ENCODE measurements at regions not wholly inside any gene's neighbourhood (a gene's known extent, or its start where the extent isn't known, plus 50 kb on each side); places are given as distances from the start of the nearest gene placed in this dataset.

DNA sequence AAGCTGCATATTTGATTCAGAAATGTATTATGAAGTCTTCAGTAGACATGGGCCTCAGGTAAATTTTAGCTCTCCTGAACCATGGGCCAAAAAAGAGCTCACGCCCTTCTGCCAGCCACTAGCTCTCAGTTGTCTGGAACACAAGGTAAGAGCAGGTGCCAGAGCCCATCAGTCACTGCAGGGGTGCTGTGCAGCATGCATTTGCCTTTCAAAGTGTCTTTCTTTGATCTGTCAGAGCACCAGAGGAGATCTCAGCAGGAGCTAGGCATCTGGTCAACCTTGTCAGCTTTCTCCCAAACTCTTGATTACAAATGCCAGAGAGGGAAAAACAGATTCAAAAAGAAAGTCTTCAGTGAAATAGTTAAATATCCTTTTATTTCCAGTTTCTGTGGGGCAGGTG, 332.3 kb downstream of the COL11A1 start:
- Mint-ChIP-seq H3K9me3 (ENCODE audit: low read depth, unreplicated experiment) (no peaks in the 10 kb centered on the region), H3K4me1 (ENCODE audit: low read depth, unreplicated experiment) (no peaks in the 10 kb centered on the region), H3K27ac (ENCODE audit: unreplicated experiment) (no peak overlapping the region), H3K27me3 (ENCODE audit: unreplicated experiment) (no peaks in the 10 kb centered on the region), H3K4me3 (ENCODE audit: low read depth, unreplicated experiment) (no peak overlapping the region), H3K36me3 (ENCODE audit: insufficient read depth, unreplicated experiment) (no peaks in the 10 kb centered on the region)
- intact Hi-C loops (cut with micrococcal nuclease; ENCODE audit: unreplicated experiment) = no loop called here
- no peak for DNase-seq
- CTCF ChIA-PET = no interaction called here
- no TSS peak for BruUV-seq (replicated peaks)
- TF ChIP-seq, protein P1, sequence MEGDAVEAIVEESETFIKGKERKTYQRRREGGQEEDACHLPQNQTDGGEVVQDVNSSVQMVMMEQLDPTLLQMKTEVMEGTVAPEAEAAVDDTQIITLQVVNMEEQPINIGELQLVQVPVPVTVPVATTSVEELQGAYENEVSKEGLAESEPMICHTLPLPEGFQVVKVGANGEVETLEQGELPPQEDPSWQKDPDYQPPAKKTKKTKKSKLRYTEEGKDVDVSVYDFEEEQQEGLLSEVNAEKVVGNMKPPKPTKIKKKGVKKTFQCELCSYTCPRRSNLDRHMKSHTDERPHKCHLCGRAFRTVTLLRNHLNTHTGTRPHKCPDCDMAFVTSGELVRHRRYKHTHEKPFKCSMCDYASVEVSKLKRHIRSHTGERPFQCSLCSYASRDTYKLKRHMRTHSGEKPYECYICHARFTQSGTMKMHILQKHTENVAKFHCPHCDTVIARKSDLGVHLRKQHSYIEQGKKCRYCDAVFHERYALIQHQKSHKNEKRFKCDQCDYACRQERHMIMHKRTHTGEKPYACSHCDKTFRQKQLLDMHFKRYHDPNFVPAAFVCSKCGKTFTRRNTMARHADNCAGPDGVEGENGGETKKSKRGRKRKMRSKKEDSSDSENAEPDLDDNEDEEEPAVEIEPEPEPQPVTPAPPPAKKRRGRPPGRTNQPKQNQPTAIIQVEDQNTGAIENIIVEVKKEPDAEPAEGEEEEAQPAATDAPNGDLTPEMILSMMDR (IDR thresholded peaks at IDR 0.05; ENCODE audit: unreplicated experiment) = no peak

DNA sequence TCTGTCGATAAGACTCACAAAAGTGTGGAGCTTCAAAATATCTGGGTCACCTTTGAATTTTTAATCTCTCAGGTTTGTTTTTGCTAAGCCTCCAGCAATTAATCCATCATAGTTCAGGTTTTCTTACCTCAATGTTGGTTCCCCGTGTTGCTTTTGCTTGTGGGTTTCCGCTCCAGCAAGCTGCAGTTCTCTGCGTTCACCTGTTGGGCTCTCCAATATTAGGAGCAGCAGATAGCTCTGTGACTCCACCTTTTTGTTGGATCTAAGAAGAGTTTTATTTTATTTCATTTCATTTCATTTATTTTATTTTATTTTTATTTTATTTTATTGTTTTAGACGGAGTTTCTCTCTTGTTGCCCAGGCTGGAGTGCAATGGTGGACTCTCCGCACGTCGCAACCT, 335.5 kb downstream of the COL11A1 start:
- H3K4me1 Mint-ChIP-seq (ENCODE audit: low read depth, unreplicated experiment) = no peaks in the 10 kb centered on the region
- no peak overlapping the region for H3K27ac Mint-ChIP-seq (ENCODE audit: unreplicated experiment)
- TF ChIP-seq, protein P1 (IDR thresholded peaks at IDR 0.05; ENCODE audit: unreplicated experiment) = no peak
- CTCF ChIA-PET = no interaction called here
- no peaks in the 10 kb centered on the region for H3K27me3 Mint-ChIP-seq (ENCODE audit: unreplicated experiment)
- intact Hi-C loops (cut with micrococcal nuclease; ENCODE audit: unreplicated experiment) = no loop called here
- H3K36me3 Mint-ChIP-seq (ENCODE audit: insufficient read depth, unreplicated experiment) = no peaks in the 10 kb centered on the region
- H3K4me3 Mint-ChIP-seq (ENCODE audit: low read depth, unreplicated experiment) = no peak overlapping the region
- no peak for DNase-seq
- BruUV-seq (replicated peaks) = no TSS peak
- H3K9me3 Mint-ChIP-seq (ENCODE audit: low read depth, unreplicated experiment) = no peaks in the 10 kb centered on the region

DNA sequence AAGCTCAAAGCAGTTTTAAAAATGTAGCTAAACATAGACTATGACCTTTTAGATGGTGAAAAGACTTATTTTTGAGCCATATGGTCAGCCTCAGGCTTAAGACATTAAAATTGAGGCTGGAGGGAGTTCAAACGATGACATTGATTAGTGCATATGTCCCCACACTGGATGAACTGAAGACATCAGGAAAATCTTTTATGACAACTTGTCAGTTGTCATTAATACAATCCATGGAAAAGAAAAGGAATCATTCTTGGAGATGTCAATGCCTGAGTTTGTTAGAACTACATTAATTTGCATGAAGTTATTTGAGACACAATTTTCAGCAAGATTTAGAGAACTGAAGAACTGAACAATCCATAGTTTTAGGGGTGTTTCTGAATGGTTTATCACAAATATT, 349.9 kb downstream of the COL11A1 start:
- Mint-ChIP-seq H3K4me3 (ENCODE audit: low read depth, unreplicated experiment) (no peak overlapping the region), H3K27ac (ENCODE audit: unreplicated experiment) (no peak overlapping the region), H3K9me3 (ENCODE audit: low read depth, unreplicated experiment) (no peaks in the 10 kb centered on the region), H3K36me3 (ENCODE audit: insufficient read depth, unreplicated experiment) (no peaks in the 10 kb centered on the region), H3K27me3 (ENCODE audit: unreplicated experiment) (no peaks in the 10 kb centered on the region), H3K4me1 (ENCODE audit: low read depth, unreplicated experiment) (no peaks in the 10 kb centered on the region)
- intact Hi-C loops (cut with micrococcal nuclease; ENCODE audit: unreplicated experiment) = no loop called here
- BruUV-seq (replicated peaks) = no TSS peak
- CTCF ChIA-PET = no interaction called here
- TF ChIP-seq, protein P1 (IDR thresholded peaks at IDR 0.05; ENCODE audit: unreplicated experiment) = no peak
- no peak for DNase-seq

DNA sequence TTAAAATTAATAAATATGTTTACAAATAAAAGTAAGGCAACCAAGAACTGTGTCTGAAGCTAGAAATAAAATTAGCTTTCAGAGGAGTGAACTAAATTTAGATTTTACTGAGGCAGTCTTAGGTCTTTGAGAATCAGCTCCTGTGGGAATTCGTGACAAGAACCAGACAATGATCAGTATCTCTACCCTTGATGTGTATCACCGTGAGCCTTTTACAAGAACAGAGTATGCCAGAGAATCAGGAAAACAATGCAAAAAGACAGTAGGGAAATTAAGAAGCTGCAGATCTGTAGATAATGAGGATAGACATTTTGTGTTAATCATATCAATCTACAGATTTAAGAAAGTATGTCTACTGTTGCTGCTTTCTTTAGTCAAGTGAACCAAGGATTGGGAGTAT, 351.0 kb downstream of the COL11A1 start:
- Mint-ChIP-seq H3K4me1 (ENCODE audit: low read depth, unreplicated experiment) (no peaks in the 10 kb centered on the region), H3K36me3 (ENCODE audit: insufficient read depth, unreplicated experiment) (no peaks in the 10 kb centered on the region), H3K9me3 (ENCODE audit: low read depth, unreplicated experiment) (no peaks in the 10 kb centered on the region), H3K4me3 (ENCODE audit: low read depth, unreplicated experiment) (no peak overlapping the region), H3K27me3 (ENCODE audit: unreplicated experiment) (no peaks in the 10 kb centered on the region), H3K27ac (ENCODE audit: unreplicated experiment) (no peak overlapping the region)
- intact Hi-C loops (cut with micrococcal nuclease; ENCODE audit: unreplicated experiment) = no loop called here
- BruUV-seq (replicated peaks) = no TSS peak
- TF ChIP-seq, protein P1 (IDR thresholded peaks at IDR 0.05; ENCODE audit: unreplicated experiment) = no peak
- DNase-seq = no peak
- CTCF ChIA-PET = no interaction called here

DNA sequence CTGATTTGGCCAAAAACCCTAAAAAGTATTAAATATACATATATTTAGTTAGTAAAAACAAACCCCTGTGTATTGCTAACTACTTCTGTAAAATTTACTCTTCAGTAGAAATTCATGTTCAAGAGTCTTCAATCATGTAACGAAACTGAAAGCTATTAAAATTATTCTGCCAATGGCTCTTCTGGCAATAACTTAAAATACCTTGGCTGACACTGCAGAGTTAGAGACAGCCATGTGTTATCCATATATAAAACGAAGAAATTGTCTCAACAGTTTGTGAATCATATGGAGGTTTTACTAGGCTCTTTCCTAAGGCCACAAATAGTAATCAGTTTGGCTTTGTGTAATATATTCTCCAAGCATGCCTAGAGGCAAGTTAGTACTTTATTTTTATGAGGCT, 357.2 kb downstream of the COL11A1 start:
- DNase-seq = no peak
- Mint-ChIP-seq H3K4me1 (ENCODE audit: low read depth, unreplicated experiment) (no peaks in the 10 kb centered on the region), H3K27ac (ENCODE audit: unreplicated experiment) (no peak overlapping the region), H3K9me3 (ENCODE audit: low read depth, unreplicated experiment) (no peaks in the 10 kb centered on the region), H3K36me3 (ENCODE audit: insufficient read depth, unreplicated experiment) (no peaks in the 10 kb centered on the region), H3K4me3 (ENCODE audit: low read depth, unreplicated experiment) (no peak overlapping the region), H3K27me3 (ENCODE audit: unreplicated experiment) (no peaks in the 10 kb centered on the region)
- CTCF ChIA-PET = no interaction called here
- BruUV-seq (replicated peaks) = no TSS peak
- TF ChIP-seq, protein P1 (IDR thresholded peaks at IDR 0.05; ENCODE audit: unreplicated experiment) = no peak
- intact Hi-C loops (cut with micrococcal nuclease; ENCODE audit: unreplicated experiment) = no loop called here
